ENCODE measurements at regions not wholly inside any gene's neighbourhood (a gene's known extent, or its start where the extent isn't known, plus 50 kb on each side); places are given as distances from the start of the nearest gene placed in this dataset.

- DNase-seq: no peak
Observed at GRCh38 chr6:1554141-1554475, 55.6 kb upstream of the FOXC1 start.

DNA sequence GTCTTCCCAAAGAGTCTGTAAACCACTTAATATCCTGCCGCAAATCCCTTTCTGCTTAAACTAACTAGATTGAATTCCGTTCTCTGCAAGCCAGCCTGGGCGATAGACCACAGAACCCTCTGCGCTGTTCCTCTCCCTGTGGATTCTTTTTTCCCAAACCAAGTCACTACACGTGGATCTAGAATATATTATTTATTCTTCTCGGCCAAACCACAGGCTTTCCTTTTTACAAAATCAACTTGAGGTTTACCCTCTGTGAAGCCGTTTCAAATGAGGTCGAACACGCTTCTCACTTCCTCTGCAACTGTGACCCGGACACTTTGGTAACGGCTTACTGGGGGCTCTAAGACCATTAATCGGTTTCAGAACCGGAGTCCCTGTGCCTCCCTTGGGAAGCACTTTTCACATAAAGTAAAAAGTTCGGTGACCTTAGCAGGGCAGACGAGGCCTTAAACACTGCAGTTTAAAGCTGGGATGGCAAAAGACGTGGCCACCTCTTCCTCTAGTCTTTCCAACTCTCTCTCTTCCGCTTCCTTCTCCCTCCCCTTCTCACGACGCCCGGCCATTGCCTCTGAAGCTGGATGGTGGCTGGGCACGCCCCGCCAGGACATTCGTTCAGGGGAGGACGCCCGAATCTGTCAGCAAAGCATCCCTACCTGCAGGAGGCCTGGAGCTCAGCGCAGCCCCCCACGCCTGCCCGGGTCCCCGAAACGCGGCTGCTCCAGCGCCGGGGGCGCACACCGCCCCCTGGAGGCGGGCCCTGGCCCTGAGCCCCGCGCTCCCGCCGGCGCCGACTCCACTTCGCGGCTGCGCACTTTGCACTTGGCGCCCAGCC, 55.0 kb upstream of the FOXC1 start:
- DNase-seq: peak; percentile 9

DNA sequence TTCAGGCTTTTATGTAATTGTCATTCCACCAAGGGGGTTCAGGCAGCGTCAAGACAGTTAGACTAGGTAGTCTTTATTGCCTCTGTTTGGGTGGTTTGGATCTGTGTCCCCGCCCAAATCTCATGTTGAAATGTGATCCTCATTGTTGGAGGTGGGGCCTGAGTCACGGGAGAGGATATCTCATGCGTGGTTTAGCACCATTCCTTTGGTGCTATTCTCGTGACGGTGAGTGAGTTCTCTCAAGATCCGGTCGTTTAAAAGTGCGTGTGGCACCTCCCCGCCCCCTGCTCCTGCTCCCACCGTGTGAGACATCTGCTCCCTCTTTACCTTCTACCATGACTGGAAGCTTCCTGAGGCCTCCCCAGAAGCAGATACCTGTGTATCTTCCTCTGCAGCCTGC, 51.3 kb upstream of the FOXC1 start:
- no peak for DNase-seq
